22Rv1 (cell line): ENCODE measurements at regions not wholly inside any gene's neighbourhood (a gene's known extent, or its start where the extent isn't known, plus 50 kb on each side); places are given as distances from the start of the nearest gene placed in this dataset.

ENCODE experiments used
- ZFX ChIP-seq: fragments of 450-650 bp; IDR thresholded peaks from 2 replicates; pipeline ENCODE4 v1.6.1; 2017; ENCODE audit warnings: antibody characterized with exemption, borderline replicate concordance
- TF ChIP-seq, protein P1 (sequence below): fragments of 450-650 bp; IDR thresholded peaks from 2 replicates; pipeline ENCODE4 v1.5.1; 2017; ENCODE audit warnings: mild to moderate bottlenecking

DNA sequence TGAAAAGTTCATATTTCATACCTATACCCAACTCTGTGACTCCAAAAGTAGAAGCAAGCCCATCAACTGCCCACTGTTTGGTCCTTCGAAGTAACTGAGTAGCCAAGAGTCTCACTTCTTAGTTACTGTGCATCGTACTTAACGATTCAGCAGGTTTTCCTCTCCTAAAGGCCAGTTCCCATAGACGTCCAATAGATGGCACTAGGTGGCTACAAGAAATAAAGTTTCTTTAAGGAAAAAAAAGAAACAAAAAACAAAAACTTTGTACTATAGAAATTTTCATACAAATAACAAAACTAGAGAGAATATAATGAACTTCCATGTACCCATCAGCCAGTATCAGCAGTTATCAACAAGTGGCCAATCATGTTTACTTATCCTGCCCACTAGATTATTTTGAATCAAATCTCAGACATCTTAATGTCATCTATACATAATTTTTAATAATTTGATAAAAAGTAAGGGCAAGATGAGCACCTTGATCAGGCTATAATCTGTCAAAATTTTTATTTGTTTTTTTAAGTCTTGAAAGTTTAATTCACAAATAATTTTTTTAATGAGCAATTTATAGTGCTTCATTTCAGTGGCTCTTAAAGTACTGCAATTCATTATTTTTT is 63.8 kb upstream of the ACP3 start:
- TF ChIP-seq, protein P1, sequence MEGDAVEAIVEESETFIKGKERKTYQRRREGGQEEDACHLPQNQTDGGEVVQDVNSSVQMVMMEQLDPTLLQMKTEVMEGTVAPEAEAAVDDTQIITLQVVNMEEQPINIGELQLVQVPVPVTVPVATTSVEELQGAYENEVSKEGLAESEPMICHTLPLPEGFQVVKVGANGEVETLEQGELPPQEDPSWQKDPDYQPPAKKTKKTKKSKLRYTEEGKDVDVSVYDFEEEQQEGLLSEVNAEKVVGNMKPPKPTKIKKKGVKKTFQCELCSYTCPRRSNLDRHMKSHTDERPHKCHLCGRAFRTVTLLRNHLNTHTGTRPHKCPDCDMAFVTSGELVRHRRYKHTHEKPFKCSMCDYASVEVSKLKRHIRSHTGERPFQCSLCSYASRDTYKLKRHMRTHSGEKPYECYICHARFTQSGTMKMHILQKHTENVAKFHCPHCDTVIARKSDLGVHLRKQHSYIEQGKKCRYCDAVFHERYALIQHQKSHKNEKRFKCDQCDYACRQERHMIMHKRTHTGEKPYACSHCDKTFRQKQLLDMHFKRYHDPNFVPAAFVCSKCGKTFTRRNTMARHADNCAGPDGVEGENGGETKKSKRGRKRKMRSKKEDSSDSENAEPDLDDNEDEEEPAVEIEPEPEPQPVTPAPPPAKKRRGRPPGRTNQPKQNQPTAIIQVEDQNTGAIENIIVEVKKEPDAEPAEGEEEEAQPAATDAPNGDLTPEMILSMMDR = peak; percentile 83
- no peak for TF ChIP-seq ZFX
